GM12872 (cell line): ENCODE measurements at regions not wholly inside any gene's neighbourhood (a gene's known extent, or its start where the extent isn't known, plus 50 kb on each side); places are given as distances from the start of the nearest gene placed in this dataset.

Experiments used
- TF ChIP-seq, protein P1 (sequence below): IDR thresholded peaks from 3 replicates; pipeline ENCODE4 v1.5.1; 2011; ENCODE audit warnings: low read depth, mild to moderate bottlenecking, low read length, moderate library complexity; ENCODE audit not compliant: insufficient read depth

- TF ChIP-seq, protein P1, sequence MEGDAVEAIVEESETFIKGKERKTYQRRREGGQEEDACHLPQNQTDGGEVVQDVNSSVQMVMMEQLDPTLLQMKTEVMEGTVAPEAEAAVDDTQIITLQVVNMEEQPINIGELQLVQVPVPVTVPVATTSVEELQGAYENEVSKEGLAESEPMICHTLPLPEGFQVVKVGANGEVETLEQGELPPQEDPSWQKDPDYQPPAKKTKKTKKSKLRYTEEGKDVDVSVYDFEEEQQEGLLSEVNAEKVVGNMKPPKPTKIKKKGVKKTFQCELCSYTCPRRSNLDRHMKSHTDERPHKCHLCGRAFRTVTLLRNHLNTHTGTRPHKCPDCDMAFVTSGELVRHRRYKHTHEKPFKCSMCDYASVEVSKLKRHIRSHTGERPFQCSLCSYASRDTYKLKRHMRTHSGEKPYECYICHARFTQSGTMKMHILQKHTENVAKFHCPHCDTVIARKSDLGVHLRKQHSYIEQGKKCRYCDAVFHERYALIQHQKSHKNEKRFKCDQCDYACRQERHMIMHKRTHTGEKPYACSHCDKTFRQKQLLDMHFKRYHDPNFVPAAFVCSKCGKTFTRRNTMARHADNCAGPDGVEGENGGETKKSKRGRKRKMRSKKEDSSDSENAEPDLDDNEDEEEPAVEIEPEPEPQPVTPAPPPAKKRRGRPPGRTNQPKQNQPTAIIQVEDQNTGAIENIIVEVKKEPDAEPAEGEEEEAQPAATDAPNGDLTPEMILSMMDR: no peak
Observed at GRCh38 chr2:187638840-187639239, 84.6 kb upstream of the TFPI start.

GRCh38 chr2:187640926-187641510 is 86.8 kb upstream of the TFPI start:
- TF ChIP-seq, protein P1: no peak

- TF ChIP-seq, protein P1: no peak
Observed at GRCh38 chr2:187642498-187642897, 88.3 kb upstream of the TFPI start.

- TF ChIP-seq, protein P1: no peak
Observed at GRCh38 chr2:187644486-187644885, 90.3 kb upstream of the TFPI start.

GRCh38 chr2:187644981-187645380 is 90.7 kb upstream of the TFPI start:
- TF ChIP-seq, protein P1: no peak

- TF ChIP-seq, protein P1: no peak
Observed at GRCh38 chr2:187646556-187646955, 92.3 kb upstream of the TFPI start.

- TF ChIP-seq, protein P1: no peak
Observed at GRCh38 chr2:187654535-187654934, 100.3 kb upstream of the TFPI start.
